ENCODE measurements at regions not wholly inside any gene's neighbourhood (a gene's known extent, or its start where the extent isn't known, plus 50 kb on each side); places are given as distances from the start of the nearest gene placed in this dataset.

DNA sequence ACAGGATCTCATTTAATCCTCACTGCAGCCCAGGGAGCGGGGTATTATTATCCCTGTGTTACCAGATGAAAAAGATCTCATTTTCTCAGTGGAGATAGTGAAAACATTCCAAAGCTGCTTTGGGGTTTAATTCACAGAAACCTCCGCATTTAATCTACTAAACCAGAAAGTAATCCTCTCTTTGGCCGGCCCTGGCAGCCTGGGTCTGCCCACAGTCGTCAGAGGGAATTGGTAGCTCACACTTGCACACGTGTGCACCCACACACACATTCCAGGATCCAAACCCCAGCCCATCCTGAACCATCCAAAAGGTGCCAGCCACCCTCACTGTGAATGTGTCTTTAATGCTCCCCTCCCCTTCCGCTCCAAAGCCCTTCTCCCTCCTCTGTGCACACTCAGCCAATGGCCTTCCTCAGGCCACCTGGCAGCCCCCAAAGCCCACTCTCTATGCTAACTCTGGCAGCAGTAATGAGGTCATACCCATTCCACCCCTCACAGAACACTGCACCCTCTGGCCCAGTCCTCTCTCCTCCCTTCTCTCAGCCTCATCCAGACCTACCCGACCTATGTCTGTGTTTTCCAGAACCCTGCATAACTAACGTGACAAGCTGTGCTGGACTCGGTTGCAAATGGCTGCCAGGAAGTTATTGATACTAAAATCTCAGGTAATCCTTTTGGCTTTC, 466.2 kb downstream of the SOX6 start:
- no peak for DNase-seq

DNA sequence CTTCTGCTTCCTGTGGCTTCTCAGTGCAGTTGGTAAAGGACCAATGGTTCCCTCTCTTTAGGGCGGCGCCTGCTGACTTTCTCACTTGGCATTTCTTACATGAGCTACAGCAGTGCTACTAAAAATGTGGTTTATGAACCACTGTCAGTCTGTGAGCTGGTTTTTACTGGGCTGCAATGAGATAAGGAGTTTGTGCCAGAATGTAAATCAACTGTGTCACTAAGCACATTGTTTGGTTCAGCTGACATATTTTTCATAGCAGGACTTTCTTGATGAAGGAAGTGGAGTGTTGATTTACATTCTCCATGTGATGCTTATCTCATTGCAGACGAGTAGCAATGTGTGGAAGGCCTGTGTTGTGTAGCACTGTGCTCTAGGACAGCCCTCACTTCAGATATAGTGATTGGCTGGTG, 463.3 kb downstream of the SOX6 start:
- DNase-seq, result no peak

DNA sequence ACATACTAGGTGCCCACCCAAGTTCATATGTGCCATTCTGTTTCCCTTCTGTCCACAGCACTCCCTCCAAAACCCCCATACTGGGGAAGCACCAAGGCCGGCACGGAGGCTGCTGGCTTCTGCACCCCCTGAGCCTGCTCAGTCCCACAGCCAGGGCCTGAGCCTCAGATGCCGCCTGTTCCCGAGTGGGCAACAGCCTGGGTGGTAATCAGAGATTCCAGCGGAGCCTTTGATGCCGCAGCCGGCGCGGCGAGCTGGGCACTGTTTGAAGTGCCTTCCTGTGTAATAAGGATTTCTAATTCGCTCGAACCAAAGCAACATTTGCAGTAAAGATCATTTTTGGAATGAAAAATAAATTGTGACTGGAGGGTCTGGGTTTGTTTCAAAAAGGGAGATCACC, 460.3 kb downstream of the SOX6 start:
- no peak for DNase-seq

DNA sequence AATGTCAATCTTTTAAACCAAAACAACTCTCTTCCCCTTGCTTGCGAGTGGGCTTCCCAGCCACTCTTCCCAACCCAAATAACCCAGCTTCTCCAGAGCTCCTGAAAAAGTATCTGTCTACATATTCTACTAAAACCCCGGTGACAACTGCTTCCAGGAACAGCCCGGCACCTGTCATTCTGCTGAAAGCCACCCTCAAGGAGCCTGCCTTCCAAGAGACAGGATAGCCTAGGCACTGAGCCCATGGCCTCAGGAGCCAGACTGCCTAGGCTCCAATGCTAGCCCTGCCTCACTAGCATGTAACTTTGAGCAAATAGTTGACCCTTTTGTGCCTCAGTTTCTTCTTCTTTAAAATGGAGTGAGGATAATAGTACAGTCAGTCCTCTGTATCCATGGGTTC, 459.8 kb downstream of the SOX6 start:
- DNase-seq, result no peak

DNA sequence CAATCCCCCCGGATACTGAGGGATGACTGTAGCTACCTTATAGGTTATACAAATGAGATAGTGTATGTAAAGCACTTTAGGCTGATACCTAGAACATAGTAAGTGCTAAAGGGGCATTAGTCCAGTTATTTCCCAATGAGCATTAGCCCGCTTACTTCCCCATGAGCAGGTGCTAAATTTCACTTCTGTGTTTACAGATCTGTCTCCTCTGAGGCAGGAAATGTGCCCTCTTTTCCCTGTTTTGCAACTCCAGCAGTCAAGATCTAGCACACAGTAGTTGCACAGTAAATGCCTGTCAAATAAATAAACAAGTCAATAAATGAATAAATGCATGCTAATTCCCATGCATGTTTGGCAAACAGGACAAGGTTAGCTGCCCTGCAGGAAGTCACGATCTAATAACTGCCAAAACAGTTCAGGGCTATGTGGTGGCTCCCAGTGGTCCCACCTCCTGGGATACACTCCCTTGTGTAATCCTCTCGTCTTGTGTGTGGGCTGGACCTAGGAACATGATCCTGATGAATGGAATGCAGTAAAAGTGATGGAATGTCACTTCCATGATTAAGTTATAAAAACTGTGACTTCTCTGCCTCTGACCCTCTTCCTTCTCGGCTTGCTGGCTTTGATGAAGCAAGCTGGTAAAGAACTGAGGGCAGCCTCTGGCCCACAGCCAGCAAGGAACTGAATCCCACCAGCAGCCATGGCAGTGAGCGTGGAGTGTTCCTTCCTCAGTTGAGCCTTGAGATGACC, 459.0 kb downstream of the SOX6 start:
- no peak for DNase-seq

DNA sequence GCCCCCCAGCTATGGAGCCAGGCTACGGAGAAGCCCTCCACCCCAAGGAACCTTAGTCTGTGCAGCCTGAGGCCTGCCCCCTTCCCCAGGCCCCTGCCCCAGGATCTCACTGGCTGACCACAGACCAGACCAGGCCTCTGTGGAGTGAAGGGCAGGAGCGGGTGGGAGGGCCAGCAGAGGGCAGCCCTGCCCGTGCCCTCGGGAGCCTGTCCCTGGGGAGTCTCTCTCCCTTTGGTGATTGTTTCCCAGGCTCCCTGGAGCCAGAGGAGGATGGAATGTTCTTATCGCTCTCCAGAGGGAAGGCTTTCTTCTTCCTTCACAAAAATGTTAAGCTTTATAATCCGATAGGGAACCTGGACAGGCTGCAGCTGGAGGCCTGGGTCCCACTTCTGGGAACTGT, 455.3 kb downstream of the SOX6 start:
- DNase-seq, result no peak

DNA sequence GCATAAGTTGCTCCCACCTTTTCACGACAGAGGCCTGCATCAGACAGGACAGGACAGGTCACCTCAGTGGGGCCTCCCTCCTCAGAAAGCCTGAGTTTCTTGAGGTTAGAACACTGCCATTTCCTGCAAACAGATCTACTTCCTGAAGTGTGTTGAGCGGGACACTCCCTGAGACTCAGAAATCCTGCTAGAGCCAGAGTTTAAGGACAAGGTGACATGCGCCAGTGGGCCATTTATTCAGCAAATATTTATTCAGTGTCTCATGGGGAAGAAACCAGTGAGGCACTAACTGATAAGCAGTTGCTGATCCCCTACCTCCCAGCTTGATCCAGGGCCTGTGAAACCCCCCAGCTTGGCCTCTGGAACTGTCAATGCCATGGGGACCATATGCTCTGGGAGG, 454.6 kb downstream of the SOX6 start:
- no peak for DNase-seq

DNA sequence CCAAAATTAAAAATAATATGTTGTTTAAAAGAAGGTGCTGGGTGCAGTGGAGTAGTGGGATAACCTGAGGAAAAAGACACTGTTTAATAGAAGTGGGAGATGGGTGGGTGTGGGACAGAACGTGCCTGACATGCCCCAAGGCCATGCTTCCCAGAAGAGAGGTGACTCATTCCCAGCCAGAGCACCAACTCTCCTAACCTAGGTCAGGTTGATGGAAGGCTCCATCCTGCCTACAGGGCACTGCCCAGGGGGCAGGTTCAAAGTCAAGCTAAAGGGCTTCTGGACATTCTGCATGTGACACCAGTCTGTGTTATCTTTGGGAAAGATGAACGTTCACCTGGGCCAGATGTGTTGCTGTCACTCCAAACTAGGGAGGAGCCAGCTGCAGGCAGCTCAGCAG, 453.1 kb downstream of the SOX6 start:
- no peak for DNase-seq

DNA sequence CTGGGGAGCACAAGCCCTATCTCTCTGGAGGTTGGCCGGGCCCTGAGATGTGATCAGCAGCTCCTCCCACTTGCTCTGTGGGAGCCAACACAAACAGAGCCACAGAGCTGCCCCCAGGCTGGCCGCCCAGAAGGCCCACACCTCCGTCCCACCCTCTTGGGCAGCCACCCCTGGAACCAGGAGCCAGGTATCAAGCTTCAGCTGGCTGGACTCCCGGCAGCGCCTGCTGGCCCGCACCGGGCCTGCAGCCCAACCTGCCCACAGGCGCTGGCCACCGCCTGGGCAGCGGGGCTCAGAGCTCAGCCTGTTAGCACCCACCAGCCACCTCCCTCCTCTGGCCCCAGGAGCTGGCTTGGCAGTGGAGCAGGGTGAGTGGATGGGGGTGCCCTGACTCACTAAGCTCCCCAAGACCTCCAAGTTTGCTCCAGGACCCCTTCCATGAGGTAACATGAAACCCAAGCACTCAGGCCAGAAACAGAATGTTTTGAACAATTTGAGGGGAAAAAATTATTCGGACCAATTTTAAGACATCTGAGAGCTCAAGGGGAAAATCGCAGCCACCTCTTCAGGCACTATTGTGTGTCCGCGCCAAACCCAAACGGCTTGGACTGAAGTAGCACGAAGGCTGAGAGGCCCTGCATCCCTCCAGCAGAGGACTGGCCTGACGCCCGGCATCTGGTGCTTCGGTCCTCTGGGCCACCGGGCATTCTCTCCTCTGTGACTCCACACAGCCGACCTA, 450.8 kb downstream of the SOX6 start:
- DNase-seq, result no peak

DNA sequence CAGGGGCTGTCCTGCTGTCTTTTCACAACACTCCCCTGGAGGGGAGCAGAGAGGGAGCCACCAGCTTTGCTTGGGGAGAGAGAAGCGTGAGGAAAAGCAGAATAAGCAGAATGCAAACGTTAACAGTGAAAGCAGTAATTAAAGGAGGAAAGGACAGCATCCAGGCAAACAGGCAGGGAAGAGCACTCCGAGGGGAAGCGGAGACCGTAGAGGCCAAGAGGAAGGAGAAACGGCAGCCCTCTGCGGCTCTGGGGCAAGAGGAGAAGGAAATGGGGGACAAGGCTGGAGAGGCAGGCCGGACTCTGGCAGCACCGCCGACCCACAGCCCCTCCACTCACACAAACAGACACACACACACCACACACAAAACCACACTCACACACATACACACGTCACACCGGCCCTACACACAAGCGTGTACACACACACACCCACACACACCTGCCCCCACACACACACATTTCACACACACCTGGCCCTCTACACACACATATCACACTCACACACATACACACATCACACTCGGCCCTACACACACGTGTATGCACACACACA, 449.8 kb downstream of the SOX6 start:
- DNase-seq, result no peak

DNA sequence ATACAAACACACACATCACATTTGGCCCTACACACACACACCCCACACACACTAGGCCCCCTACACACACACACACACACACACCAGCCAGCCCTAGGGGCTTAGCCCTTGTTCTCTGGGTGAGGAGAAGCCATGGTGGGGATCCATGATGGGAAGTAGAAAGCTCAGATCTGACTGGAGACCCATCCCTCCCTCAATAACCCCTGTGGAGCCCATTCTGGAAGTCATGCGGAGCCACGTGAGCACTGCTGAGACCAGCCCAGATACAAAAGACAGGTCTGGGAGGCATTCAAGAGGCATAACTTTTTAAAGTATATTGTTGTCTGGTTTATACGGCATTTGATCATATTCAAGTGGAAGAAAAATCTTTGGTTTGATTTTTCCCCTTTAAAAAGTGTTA, 448.5 kb downstream of the SOX6 start:
- DNase-seq, result no peak

DNA sequence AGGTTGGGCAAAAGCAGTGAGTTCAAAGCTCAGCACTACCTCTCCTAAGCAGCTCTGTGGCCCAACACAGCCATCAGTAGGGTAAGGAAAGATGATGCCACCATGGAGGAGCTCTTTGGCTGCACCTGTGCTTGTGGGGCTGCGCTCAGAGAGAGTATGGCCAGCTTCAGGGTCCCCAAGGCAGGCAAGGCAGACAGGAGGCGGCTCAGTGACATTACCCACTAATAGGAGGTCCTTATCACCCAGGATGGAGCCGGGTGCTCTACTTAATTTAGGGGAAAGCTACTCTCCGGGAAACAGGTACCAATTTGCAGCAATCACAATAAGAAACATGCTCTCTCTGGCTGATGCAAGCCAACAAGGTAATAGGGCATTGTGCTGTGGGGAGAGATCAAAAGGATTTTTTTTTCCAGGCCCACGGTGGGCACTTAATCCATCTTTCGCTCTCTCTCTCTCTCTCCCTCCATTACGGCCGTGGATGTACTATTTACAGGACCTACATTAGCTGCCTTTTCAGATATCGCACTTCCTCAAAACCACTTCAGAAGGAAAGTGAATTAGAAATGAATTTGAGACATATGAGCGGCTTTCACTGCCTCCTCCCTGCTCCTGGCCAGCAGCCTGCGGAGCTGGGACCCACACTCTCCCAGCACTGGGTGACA, 446.3 kb downstream of the SOX6 start:
- DNase-seq, result no peak

DNA sequence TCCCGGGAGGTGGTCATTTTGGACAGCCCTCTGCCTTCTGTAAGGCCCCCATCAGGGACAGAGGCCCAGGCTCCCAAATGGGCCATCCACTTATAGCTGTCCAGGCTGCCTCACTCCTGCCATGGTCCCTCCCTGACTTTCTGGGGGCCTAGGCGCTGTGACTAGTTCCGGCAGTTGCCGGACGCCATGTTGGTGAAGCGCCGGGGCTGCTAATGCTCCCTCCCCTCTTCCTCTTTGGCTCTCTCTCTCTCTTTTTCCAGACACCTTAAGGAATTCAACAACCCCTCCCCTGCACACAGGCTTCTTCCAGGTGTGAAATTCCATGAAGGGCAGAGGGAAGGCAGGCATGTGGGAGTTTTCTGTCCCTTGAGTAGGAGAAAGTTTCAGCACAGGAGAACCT, 445.6 kb downstream of the SOX6 start:
- no peak for DNase-seq

DNA sequence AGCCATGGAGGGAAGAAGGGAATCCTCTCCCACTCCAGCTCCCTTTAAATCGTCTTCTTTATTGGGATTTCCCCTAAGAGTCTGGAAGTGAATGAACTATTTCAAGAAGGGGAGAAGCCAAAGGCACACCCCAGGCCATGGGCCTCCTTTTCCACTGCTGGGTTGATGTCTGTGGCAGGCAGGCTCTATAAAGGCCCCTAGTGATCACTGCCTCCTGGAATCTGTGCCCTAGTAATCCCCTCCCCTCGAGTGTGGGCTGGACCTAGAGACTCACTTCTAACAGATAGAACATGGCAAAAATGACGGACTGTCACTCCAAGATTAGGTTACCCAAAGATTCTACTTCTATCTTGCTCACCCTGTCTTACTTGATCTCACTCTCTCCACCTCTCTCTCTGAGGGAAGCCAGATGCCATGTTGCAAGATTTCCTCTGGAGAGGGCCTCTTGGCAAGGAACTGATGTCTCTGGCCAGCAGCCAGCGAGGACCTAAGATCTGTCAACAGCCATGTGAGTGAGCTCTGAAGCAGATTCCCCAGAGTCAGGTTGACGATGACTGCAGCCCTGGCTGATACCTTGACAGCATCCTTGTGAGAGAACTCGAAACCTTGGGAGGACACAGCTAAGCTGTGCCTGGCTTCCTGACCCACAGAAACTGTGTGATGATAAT, 444.8 kb downstream of the SOX6 start:
- no peak for DNase-seq

DNA sequence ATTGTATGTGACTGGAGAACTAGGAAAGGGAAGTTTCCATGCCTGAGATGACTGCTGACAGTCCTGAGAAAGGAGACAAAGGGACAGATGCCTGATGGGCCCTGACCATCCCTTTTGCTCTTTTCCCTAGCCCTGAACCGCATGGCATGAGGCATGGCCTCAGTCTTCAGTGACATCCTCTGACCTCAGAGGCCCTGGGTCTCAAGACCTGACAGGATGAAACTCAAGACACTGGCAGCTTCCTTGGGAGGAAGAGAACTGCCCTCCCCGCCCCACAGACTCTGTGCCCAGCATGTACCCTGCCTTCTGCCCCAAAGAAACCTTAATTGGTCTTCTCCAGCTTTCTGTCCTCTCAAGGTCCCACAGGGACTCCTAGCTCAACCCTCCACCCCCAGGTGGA, 444.1 kb downstream of the SOX6 start:
- no peak for DNase-seq

DNA sequence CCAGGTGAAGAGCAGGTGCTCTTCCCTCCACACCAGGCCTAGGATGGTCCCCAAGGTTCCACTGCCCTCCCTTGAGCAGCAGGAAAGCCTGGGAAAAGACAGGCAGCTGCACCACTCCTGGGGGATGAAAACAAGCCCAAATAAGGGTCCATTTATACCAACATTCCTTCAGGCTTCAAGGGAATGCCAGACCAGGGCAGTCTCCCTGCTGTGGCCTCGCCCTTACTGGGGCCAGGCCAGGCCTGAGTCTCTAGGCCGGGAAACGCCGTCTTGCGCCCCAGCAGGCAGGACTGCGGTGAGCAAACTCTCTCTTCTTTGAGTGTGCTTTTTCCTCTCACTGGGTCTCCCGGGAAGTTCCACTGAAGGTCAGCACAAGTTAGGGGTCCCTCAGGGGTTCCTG, 443.5 kb downstream of the SOX6 start:
- DNase-seq, result no peak

DNA sequence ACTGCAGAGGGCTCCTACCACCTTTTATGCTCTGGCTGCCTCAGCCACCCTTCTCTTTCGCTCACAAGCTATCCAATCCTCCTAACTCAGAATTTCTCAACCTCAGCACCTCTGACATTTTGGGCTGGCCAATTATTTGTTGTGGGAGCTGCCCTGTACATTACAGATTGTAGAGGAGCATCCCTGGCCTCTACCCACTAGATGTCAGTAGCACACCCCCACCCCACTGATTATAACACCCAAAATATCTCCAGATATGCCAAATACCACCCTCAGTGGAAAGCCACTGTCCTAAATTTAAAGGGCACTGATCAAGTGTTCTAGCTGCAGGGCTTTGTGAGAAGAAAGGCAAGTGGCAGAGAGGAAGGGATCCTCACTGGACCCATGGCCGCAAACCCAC, 443.1 kb downstream of the SOX6 start:
- DNase-seq, result no peak

Measured in NCI-H1436 treated with DMSO at 0.1 percent for 48 hours (cell line).